ENCODE measurements at regions not wholly inside any gene's neighbourhood (a gene's known extent, or its start where the extent isn't known, plus 50 kb on each side); places are given as distances from the start of the nearest gene placed in this dataset.

DNA sequence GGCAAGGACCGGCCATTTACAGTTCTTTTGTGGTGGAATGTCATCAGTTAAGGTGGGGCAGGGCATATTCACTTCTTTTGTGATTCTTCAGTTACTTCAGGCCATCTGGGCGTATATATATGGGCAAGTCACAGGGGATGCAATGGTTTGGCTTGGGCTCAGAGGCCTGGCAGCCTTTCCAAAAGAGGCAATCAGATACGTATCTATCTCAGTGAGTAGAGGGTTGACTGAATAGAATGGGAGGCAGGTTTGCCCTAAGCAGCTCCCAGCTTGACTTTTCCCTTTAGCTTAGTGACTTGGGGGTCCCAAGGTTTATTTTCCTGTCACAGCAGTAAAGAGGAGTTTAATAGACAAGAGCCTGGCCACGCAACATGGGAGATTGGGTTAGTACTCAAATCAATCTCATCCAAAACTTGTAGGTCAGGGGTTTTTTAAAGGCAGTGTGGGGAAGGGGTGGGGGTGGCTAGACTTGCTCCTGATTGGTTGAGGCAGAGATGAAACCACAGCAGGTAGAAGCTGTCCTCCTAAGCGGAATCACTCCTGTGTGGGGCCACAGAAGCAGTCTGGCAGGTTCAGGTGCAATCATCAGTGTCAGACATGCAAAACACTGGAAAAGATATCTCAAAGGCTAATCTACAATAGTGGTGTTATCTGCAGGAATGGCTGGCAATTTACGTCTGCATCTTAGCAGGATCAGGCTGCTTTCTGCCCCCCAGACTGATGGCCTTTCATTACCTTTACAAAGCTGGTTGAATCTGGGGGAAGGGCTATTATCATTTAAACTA lies 112.9 kb downstream of the TLR5 start:
- H3K4me1 Mint-ChIP-seq = peaks cover 5% of the 10 kb centered on the region
- TF ChIP-seq CTCF (IDR thresholded peaks at IDR 0.05; ENCODE audit: unreplicated experiment in 3 of 3) = no peak
- H3K36me3 Mint-ChIP-seq (ENCODE audit: low read depth) = no peaks in the 10 kb centered on the region
- H3K27me3 Mint-ChIP-seq (ENCODE audit: low read depth) = peaks cover 53% of the 10 kb centered on the region
- no peak overlapping the region for H3K4me3 Mint-ChIP-seq
- H3K9me3 Mint-ChIP-seq = no peaks in the 10 kb centered on the region
- H3K27ac Mint-ChIP-seq = no peak overlapping the region

DNA sequence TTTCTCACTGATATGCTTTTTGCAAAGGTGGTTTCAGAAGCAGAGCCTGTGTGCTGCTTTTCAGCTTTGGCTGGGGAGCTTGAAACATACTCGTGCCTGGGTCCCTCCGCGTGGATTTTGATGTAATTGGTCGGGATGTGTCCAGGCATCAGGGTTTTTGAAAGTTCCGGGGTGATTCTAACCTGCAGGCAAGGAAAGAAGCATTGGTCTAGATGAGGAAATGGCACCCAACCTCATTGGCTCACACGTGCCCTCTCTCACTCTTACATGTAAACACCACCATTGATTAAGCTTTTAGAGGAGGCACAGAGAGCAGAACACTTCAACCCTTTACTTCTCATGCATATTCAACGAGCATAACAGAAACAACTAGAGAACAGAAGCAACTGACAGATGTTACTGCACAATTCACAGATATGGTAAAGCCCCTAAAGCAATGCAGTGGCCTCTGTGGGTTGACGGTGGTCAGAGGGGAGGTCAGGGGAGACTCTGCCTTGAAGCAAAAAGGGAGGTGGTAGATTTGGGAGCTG lies 112.1 kb downstream of the TLR5 start:
- H3K27ac Mint-ChIP-seq = peak overlapping the region in 1 of 3 experiments; percentile 58
- no peak overlapping the region for H3K4me3 Mint-ChIP-seq
- H3K9me3 Mint-ChIP-seq = no peaks in the 10 kb centered on the region
- no peak for TF ChIP-seq CTCF (IDR thresholded peaks at IDR 0.05; ENCODE audit: unreplicated experiment in 3 of 3)
- H3K36me3 Mint-ChIP-seq (ENCODE audit: low read depth) = no peaks in the 10 kb centered on the region
- H3K4me1 Mint-ChIP-seq = no peaks in the 10 kb centered on the region
- peaks cover 50% of the 10 kb centered on the region for H3K27me3 Mint-ChIP-seq (ENCODE audit: low read depth)

DNA sequence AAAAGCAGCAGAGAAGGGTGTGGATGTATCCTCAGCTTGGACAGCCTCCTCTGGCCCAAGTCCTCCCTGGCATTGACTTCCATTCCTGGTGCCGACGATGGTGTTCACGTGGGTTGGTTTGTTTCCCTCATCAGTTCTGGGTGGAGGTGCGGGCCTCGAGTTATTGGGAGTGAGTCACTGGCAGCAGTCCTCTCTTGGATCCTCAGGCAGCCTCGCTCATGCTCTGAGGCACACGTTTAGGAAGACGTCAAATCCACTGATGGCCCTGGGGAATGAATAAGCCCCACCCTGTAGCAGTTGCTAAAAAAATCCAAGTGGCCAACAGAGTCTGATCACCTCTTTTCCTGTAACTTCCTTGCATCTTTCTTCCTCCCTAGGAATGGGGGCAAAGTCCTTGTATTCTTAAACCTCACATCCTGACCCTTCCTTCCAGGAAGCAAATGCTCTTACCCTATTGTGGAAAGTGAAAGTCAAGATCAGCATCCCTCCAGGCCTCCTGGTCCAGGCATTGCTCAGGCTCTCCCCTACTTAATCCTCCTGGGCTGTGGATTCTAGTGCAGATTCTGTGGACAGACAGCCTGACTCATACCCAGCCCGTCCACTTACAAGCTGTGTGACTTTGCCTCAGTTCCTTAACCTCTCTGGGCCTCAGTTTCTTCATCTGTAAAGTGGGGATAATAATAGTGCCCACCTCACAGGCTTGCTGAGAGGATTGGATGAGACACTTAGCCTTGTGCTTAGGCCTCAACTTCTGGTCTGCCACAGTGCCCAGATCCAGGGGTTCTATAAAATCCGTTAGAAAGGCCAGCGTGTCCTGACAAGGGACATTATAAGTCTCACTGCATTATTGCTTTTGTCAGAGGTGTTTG lies 111.1 kb downstream of the TLR5 start:
- H3K27me3 Mint-ChIP-seq (ENCODE audit: low read depth) = peaks cover 50% of the 10 kb centered on the region
- no peak overlapping the region for H3K27ac Mint-ChIP-seq
- no peak overlapping the region for H3K4me3 Mint-ChIP-seq
- no peaks in the 10 kb centered on the region for H3K9me3 Mint-ChIP-seq
- H3K4me1 Mint-ChIP-seq = no peaks in the 10 kb centered on the region
- no peaks in the 10 kb centered on the region for H3K36me3 Mint-ChIP-seq (ENCODE audit: low read depth)
- no peak for TF ChIP-seq CTCF (IDR thresholded peaks at IDR 0.05; ENCODE audit: unreplicated experiment in 3 of 3)

GRCh38 chr1:223033658-223034057 lies 109.4 kb downstream of the TLR5 start:
- TF ChIP-seq CTCF (IDR thresholded peaks at IDR 0.05; ENCODE audit: unreplicated experiment in 3 of 3) = no peak
- Mint-ChIP-seq H3K36me3 (ENCODE audit: low read depth) (no peaks in the 10 kb centered on the region), H3K27ac (no peak overlapping the region), H3K4me1 (no peaks in the 10 kb centered on the region), H3K4me3 (no peak overlapping the region), H3K27me3 (ENCODE audit: low read depth) (peaks cover 57% of the 10 kb centered on the region), H3K9me3 (no peaks in the 10 kb centered on the region)

GRCh38 chr1:223034270-223034798 lies 108.7 kb downstream of the TLR5 start:
- peaks cover under 1% of the 10 kb centered on the region for H3K4me1 Mint-ChIP-seq
- TF ChIP-seq CTCF (IDR thresholded peaks at IDR 0.05; ENCODE audit: unreplicated experiment in 3 of 3) = no peak

More at GRCh38 chr1:223034270-223034798, 108.7 kb downstream of the TLR5 start:
- Mint-ChIP-seq H3K36me3 (ENCODE audit: low read depth) (no peaks in the 10 kb centered on the region), H3K27me3 (ENCODE audit: low read depth) (peaks cover 55% of the 10 kb centered on the region), H3K27ac (no peak overlapping the region), H3K9me3 (no peaks in the 10 kb centered on the region), H3K4me3 (no peak overlapping the region)

All from nephron (organoid).